ENCODE measurements at regions not wholly inside any gene's neighbourhood (a gene's known extent, or its start where the extent isn't known, plus 50 kb on each side); places are given as distances from the start of the nearest gene placed in this dataset.

GRCh38 chr6:41470331-41471063, 75.7 kb upstream of the FOXP4 start:
- no peak for TF ChIP-seq POLR2A (IDR thresholded peaks at IDR 0.05)
- TF ChIP-seq POLR2AphosphoS5 (IDR thresholded peaks at IDR 0.05) = peak in 1 of 3 donors; percentile 31
